ENCODE measurements at regions not wholly inside any gene's neighbourhood (a gene's known extent, or its start where the extent isn't known, plus 50 kb on each side); places are given as distances from the start of the nearest gene placed in this dataset.

DNA sequence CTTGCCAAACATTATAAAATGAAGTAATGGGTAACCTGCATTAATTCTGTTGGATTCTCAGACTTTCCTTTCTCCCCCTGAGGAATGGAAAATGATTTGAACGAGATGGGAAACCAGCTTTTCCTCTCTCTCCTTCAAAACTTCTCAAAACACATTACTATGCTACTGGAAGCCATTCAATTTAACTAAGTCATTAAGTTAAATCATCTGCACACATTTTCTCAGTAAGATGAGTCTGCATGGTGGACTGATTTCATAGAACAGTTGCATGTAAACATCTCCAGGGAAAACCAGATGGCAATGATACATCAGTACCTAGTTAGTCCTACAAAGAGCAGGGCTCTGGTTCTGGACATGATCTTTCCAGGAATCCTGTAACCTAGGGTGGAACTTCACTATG lies 59.9 kb downstream of the BMP4 start:
- H3K4me1 ChIP-seq (ENCODE audit: control insufficient read depth in 1 of 2, insufficient read depth in 2 of 2, low read depth in 1 of 2, low read length in 1 of 2): no peaks in the 10 kb centered on the region
- TF ChIP-seq, protein P1, sequence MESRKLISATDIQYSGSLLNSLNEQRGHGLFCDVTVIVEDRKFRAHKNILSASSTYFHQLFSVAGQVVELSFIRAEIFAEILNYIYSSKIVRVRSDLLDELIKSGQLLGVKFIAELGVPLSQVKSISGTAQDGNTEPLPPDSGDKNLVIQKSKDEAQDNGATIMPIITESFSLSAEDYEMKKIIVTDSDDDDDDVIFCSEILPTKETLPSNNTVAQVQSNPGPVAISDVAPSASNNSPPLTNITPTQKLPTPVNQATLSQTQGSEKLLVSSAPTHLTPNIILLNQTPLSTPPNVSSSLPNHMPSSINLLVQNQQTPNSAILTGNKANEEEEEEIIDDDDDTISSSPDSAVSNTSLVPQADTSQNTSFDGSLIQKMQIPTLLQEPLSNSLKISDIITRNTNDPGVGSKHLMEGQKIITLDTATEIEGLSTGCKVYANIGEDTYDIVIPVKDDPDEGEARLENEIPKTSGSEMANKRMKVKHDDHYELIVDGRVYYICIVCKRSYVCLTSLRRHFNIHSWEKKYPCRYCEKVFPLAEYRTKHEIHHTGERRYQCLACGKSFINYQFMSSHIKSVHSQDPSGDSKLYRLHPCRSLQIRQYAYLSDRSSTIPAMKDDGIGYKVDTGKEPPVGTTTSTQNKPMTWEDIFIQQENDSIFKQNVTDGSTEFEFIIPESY (IDR thresholded peaks at IDR 0.05; ENCODE audit: borderline replicate concordance, low read depth): no peak
- TF ChIP-seq, protein P2, sequence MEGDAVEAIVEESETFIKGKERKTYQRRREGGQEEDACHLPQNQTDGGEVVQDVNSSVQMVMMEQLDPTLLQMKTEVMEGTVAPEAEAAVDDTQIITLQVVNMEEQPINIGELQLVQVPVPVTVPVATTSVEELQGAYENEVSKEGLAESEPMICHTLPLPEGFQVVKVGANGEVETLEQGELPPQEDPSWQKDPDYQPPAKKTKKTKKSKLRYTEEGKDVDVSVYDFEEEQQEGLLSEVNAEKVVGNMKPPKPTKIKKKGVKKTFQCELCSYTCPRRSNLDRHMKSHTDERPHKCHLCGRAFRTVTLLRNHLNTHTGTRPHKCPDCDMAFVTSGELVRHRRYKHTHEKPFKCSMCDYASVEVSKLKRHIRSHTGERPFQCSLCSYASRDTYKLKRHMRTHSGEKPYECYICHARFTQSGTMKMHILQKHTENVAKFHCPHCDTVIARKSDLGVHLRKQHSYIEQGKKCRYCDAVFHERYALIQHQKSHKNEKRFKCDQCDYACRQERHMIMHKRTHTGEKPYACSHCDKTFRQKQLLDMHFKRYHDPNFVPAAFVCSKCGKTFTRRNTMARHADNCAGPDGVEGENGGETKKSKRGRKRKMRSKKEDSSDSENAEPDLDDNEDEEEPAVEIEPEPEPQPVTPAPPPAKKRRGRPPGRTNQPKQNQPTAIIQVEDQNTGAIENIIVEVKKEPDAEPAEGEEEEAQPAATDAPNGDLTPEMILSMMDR (IDR thresholded peaks at IDR 0.05): no peak
- TF ChIP-seq, protein P3, sequence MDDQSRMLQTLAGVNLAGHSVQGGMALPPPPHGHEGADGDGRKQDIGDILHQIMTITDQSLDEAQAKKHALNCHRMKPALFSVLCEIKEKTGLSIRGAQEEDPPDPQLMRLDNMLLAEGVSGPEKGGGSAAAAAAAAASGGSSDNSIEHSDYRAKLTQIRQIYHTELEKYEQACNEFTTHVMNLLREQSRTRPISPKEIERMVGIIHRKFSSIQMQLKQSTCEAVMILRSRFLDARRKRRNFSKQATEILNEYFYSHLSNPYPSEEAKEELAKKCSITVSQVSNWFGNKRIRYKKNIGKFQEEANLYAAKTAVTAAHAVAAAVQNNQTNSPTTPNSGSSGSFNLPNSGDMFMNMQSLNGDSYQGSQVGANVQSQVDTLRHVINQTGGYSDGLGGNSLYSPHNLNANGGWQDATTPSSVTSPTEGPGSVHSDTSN (IDR thresholded peaks at IDR 0.05): no peak
- TF ChIP-seq ELF1 (IDR thresholded peaks at IDR 0.05): no peak
- TF ChIP-seq TCF12 (IDR thresholded peaks at IDR 0.05): no peak
- H3K36me3 ChIP-seq (replicated peaks in 1 of 2; ENCODE audit: control insufficient read depth in 1 of 2, insufficient read depth in 2 of 2, low read length in 1 of 2): no peaks in the 10 kb centered on the region
- no peak overlapping the region for H2AFZ ChIP-seq (ENCODE audit: low read depth)
- 4% methylated on average over 1 of the region's 1 CpG for WGBS (ENCODE audit: low lambda C conversion rate)
- H3K9me3 ChIP-seq: no peaks in the 10 kb centered on the region
- H3K79me2 ChIP-seq (ENCODE audit: insufficient read depth): no peaks in the 10 kb centered on the region
- H3K27me3 ChIP-seq (ENCODE audit: insufficient read depth): no peaks in the 10 kb centered on the region; the same call in 1 of the 2 replicates
- H3K9ac ChIP-seq: no peak overlapping the region
- H3K27ac ChIP-seq (ENCODE audit: low read depth in 2 of 2, low read length in 1 of 2): no peak overlapping the region
- H3K9me2 ChIP-seq: no peaks in the 10 kb centered on the region
- ChIA-PET CTCF (no interaction called here), POLR2A (no interaction called here)
- H3F3A ChIP-seq (replicated peaks; ENCODE audit: insufficient read depth): no peaks in the 10 kb centered on the region
- no peak for DNase-seq
- H4K20me1 ChIP-seq (ENCODE audit: insufficient read depth): no peaks in the 10 kb centered on the region
- no peak overlapping the region for H3K4me2 ChIP-seq
- H3K4me3 ChIP-seq (ENCODE audit: low read depth in 2 of 2, low read length in 1 of 2): no peak overlapping the region

DNA sequence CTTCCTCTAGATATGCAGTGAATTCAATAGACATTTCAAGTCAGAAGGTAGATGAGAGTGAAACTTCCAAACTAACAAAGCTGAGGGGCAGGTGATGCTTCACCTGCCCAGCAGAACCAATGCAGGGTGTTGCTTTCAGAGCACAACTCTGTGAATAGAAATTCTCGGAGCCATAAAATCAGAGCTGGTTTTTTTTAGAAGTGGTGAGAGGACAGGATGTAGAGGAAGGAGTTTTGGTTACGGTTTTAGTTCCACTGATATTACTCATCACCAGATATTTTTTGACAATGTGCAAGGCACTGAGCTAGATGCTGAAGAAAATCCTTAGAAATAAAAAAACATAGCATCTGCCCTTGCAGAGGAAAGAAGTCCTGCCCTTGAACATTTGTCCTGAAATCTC lies 62.2 kb downstream of the BMP4 start:
- no peak for DNase-seq
- Histone ChIP-seq H3K9me2 (no peaks in the 10 kb centered on the region), H3K36me3 (replicated peaks in 1 of 2; ENCODE audit: control insufficient read depth in 1 of 2, insufficient read depth in 2 of 2, low read length in 1 of 2) (no peaks in the 10 kb centered on the region), H3K27ac (ENCODE audit: low read depth in 2 of 2, low read length in 1 of 2) (no peak overlapping the region), H3K9me3 (no peaks in the 10 kb centered on the region), H3F3A (replicated peaks; ENCODE audit: insufficient read depth) (no peaks in the 10 kb centered on the region), H3K79me2 (ENCODE audit: insufficient read depth) (no peaks in the 10 kb centered on the region), H3K4me1 (ENCODE audit: control insufficient read depth in 1 of 2, insufficient read depth in 2 of 2, low read depth in 1 of 2, low read length in 1 of 2) (no peaks in the 10 kb centered on the region), H3K4me3 (ENCODE audit: low read depth in 2 of 2, low read length in 1 of 2) (no peak overlapping the region), H3K4me2 (no peak overlapping the region), H3K9ac (no peak overlapping the region), H2AFZ (ENCODE audit: low read depth) (no peak overlapping the region), H3K27me3 (ENCODE audit: insufficient read depth) (no peaks in the 10 kb centered on the region; the same call in 1 of the 2 replicates), H4K20me1 (ENCODE audit: insufficient read depth) (no peaks in the 10 kb centered on the region)
- CTCF ChIA-PET: no interaction called here
- 3% methylated on average over 2 of the region's 2 CpGs for WGBS (ENCODE audit: low lambda C conversion rate)
- POLR2A ChIA-PET: no interaction called here
- TF ChIP-seq YY1 (IDR thresholded peaks at IDR 0.05; ENCODE audit: low read depth) (no peak), NRF1 (IDR thresholded peaks at IDR 0.05; ENCODE audit: low read depth, low read length) (no peak), TCF12 (IDR thresholded peaks at IDR 0.05) (no peak), FOXJ3 (CRISPR knock-in tag; IDR thresholded peaks at IDR 0.05) (no peak), RFX5 (IDR thresholded peaks at IDR 0.05; ENCODE audit: low read length) (no peak), MEF2A (IDR thresholded peaks at IDR 0.05; ENCODE audit: borderline replicate concordance, low read depth) (no peak), EZH2phosphoT487 (IDR thresholded peaks at IDR 0.05; ENCODE audit: borderline replicate concordance, low read depth) (no peak), RAD21 (IDR thresholded peaks at IDR 0.05; ENCODE audit: low read length) (no peak)
- TF ChIP-seq, protein P2 (IDR thresholded peaks at IDR 0.05): no peak
- TF ChIP-seq, protein P1 (IDR thresholded peaks at IDR 0.05; ENCODE audit: borderline replicate concordance, low read depth): no peak
- TF ChIP-seq, protein P4, sequence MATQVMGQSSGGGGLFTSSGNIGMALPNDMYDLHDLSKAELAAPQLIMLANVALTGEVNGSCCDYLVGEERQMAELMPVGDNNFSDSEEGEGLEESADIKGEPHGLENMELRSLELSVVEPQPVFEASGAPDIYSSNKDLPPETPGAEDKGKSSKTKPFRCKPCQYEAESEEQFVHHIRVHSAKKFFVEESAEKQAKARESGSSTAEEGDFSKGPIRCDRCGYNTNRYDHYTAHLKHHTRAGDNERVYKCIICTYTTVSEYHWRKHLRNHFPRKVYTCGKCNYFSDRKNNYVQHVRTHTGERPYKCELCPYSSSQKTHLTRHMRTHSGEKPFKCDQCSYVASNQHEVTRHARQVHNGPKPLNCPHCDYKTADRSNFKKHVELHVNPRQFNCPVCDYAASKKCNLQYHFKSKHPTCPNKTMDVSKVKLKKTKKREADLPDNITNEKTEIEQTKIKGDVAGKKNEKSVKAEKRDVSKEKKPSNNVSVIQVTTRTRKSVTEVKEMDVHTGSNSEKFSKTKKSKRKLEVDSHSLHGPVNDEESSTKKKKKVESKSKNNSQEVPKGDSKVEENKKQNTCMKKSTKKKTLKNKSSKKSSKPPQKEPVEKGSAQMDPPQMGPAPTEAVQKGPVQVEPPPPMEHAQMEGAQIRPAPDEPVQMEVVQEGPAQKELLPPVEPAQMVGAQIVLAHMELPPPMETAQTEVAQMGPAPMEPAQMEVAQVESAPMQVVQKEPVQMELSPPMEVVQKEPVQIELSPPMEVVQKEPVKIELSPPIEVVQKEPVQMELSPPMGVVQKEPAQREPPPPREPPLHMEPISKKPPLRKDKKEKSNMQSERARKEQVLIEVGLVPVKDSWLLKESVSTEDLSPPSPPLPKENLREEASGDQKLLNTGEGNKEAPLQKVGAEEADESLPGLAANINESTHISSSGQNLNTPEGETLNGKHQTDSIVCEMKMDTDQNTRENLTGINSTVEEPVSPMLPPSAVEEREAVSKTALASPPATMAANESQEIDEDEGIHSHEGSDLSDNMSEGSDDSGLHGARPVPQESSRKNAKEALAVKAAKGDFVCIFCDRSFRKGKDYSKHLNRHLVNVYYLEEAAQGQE (IDR thresholded peaks at IDR 0.05; ENCODE audit: low read depth, low read length): no peak
